ENCODE measurements at regions not wholly inside any gene's neighbourhood (a gene's known extent, or its start where the extent isn't known, plus 50 kb on each side); places are given as distances from the start of the nearest gene placed in this dataset.
"Not testable (repeated sequence)": the region's sequence is repeated elsewhere in the genome, so short reads cannot be mapped to it uniquely, and the experiment has no call there.

DNA sequence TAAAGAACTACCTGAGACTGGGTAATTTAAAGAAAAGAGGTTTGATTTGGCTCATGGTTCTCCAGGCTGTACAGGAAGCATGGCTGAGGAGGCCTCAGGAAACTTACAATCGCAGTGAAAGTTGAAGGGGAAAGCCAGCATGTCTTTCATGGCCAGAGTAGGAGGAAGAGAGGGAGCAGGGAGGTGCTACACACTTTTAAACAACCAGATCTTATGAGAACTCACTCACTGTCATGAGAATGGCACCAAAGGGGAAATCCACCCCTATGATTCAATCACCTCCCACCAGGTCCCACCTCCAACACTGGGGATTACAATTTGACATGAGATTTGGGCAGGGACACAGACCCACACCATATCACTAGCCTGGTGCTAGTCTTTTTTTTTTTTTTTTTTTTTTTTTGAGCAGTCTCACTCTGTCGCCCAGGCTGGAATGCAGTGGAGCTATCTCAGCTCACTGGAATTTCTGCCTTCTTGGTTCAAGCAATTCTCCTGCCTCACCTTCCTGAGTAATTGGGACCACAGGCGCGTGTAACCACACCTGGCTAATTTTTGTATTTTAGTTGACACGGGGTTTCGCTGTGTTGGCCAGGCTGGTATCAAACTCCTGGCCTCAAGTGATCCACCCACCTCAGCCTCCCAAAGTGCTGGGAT lies 56.4 kb upstream of the AUTS2 start:
- TF ChIP-seq, protein P1, sequence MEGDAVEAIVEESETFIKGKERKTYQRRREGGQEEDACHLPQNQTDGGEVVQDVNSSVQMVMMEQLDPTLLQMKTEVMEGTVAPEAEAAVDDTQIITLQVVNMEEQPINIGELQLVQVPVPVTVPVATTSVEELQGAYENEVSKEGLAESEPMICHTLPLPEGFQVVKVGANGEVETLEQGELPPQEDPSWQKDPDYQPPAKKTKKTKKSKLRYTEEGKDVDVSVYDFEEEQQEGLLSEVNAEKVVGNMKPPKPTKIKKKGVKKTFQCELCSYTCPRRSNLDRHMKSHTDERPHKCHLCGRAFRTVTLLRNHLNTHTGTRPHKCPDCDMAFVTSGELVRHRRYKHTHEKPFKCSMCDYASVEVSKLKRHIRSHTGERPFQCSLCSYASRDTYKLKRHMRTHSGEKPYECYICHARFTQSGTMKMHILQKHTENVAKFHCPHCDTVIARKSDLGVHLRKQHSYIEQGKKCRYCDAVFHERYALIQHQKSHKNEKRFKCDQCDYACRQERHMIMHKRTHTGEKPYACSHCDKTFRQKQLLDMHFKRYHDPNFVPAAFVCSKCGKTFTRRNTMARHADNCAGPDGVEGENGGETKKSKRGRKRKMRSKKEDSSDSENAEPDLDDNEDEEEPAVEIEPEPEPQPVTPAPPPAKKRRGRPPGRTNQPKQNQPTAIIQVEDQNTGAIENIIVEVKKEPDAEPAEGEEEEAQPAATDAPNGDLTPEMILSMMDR (IDR thresholded peaks at IDR 0.05): not testable (repeated sequence)
- TF ChIP-seq POLR2AphosphoS5, POLR2A (IDR thresholded peaks at IDR 0.05): not testable (repeated sequence)
